HG03025 (cell line): ENCODE measurements at regions not wholly inside any gene's neighbourhood (a gene's known extent, or its start where the extent isn't known, plus 50 kb on each side); places are given as distances from the start of the nearest gene placed in this dataset.

ENCODE experiments used
- ATAC-seq: cut with Tn5 transposase; IDR thresholded peaks from one replicate; pipeline ENCODE4 v1.9.1; 2021; ENCODE audit warnings: mild to moderate bottlenecking, moderate library complexity; ENCODE audit not compliant: unreplicated experiment, low FRiP score

- no peak for ATAC-seq
Observed at GRCh38 chr14:38430522-38430921, 174.6 kb upstream of the CLEC14A start.

DNA sequence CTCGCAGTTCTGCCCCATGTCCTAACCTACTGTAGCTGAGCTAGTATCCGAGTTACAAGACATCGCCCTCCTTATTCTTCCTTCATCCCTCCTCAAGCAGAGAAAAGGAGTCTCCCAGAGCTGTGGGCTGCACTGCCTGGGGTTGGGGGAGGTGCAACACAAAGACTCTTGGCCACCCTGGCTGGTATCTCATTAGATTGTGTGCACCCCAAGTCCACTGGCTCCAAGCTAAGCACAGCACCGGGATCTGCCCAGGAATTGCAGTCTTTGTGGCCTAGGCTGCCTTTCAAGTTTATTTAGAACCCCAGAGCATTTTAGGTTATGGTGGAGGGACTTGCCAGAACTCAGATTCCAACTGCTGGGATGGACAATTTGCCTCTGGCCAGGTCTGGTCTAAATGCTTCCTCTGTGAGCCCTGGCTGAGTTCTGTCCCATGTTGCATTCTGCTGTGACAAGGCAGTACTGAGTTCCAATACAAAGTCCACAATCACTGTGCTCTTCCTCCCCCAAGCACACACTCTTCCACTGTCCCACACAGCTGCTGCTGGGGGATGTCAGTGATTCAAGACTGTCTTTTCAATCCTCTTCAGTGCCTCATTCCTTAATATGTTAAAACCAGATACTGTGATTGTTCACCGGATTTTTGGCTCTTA is 169.6 kb upstream of the CLEC14A start:
- no peak for ATAC-seq

GRCh38 chr14:38420048-38420447 is 164.2 kb upstream of the CLEC14A start:
- no peak for ATAC-seq

GRCh38 chr14:38419579-38419978 is 163.7 kb upstream of the CLEC14A start:
- ATAC-seq, result no peak

- ATAC-seq, result no peak
Observed at GRCh38 chr14:38412654-38413053, 156.8 kb upstream of the CLEC14A start.

GRCh38 chr14:38410442-38410841 is 154.5 kb upstream of the CLEC14A start:
- no peak for ATAC-seq

DNA sequence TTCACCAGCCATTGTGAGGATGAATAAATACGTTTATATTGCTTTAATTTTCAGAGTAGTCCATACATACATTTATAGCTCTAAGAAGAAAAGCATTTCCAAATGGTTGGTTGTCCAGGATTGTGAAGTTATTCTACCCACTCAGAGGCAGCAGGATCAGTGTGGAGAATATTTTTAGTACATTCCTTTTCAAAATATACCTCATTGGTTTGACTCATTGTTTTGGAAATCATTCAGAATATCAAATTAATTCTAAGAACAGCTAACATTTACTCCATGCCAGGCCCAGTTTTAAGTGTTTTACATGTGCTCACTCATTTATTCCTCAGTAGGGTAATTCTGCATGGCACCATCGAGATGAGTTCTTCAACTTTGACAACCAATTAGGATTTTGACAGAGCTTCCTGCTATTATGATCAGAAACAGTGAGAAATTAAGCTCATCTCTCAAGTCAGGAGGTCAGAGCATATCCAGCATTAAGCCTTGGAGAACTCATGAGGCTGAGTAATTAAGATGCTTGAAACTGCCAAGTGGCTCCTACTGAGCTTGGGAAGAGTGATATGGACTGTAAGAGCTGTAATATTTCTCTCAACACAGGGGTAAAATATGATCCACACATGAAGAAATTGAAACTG is 153.3 kb upstream of the CLEC14A start:
- ATAC-seq, result no peak

- ATAC-seq, result no peak
Observed at GRCh38 chr14:38405851-38406635, 150.2 kb upstream of the CLEC14A start.

DNA sequence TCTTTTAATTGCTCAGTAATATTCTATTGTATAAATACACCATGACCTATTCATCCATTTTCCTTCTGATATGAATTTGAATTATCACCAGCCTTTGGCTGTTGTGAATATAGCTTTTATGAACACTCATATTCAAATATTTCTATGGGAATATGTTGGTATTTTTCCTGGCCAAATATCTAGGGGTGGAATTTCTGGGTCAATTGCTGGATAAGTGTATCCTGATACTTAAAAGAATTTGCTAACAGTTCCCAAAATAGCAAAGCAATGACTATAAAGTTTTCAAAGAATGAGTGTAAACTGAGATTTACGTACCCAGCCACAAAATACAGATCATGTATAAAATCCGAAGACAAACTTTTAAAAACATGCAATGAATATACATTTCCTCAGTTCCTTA is 148.7 kb upstream of the CLEC14A start:
- no peak for ATAC-seq

DNA sequence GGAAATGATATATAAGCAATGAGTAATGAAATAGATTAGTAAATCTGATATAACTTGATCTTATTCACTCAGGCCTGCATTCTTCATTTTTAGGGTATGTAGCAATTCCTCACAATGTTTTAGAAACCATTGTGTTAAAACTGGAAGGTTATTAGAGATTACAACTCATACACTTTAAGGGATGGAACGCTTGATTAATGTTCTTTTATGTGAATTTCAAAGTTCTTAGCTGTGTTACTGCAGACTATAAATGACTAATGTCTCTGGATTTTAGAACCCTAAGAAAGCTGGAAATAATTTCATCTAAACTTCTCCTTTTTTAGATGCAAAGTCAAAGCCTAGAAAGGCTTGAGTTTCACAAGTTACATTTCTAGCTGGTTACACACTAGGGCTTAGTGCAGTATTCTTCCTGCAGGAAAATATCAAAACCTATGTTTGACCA is 148.2 kb upstream of the CLEC14A start:
- no peak for ATAC-seq

- no peak for ATAC-seq
Observed at GRCh38 chr14:38400751-38401150, 144.9 kb upstream of the CLEC14A start.

- ATAC-seq, result no peak
Observed at GRCh38 chr14:38399652-38400051, 143.8 kb upstream of the CLEC14A start.

DNA sequence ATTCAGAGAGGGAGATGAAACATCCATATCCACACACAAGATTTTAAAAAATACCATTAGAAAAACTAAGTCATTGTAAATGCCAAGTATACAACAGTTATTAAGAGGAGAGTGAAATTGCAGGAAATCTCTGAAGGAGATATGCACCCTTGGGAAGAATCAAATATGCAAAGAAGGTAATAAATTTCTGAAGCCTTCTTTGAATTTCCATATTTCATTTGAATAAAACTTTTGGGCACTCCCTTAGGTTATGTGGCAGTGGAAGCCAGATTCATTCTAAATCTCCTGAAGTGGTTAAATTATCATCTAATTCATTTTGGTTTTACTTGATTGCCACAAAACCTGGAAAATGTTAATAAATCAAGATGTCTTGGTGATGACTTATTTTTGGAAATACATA is 138.9 kb upstream of the CLEC14A start:
- no peak for ATAC-seq

DNA sequence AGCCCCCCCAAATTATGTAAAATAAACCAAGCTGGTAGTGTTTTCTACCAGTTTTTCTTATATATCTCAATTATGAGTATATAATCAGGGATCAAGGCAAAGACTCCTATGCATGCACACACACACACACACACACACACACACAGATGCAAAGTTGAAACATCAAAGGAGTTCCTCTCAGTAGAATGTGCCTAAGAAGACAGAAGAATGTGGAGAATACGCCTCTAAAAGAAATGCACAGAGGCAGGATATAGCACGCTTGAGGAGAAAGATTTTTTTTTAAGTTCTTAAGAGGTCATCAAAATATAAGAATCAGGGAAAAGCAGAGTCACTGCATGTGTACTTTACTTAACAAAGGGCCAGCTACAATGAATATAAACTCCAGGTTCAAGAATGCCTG is 138.2 kb upstream of the CLEC14A start:
- ATAC-seq, result no peak

GRCh38 chr14:38391334-38391733 is 135.4 kb upstream of the CLEC14A start:
- ATAC-seq, result no peak

DNA sequence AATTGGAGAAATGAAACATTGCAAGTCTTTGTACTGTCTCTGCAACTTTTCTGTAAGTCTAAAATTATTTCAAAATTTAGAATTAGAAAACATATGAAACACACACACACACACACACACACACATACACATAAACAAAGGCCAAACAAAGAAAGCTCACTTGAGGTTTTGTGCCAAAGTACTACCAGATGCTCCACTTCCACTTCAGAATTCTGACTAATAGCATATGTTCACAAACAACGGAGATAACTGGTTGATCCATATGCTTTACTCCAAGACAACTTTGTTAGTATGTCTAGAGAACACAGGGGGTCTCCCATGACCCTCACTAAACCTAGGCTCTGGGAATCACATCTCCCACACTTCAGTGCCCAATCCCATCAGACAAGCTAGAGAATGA is 133.8 kb upstream of the CLEC14A start:
- ATAC-seq, result no peak

GRCh38 chr14:38387821-38388220 is 131.9 kb upstream of the CLEC14A start:
- no peak for ATAC-seq

GRCh38 chr14:38385836-38386235 is 129.9 kb upstream of the CLEC14A start:
- no peak for ATAC-seq

DNA sequence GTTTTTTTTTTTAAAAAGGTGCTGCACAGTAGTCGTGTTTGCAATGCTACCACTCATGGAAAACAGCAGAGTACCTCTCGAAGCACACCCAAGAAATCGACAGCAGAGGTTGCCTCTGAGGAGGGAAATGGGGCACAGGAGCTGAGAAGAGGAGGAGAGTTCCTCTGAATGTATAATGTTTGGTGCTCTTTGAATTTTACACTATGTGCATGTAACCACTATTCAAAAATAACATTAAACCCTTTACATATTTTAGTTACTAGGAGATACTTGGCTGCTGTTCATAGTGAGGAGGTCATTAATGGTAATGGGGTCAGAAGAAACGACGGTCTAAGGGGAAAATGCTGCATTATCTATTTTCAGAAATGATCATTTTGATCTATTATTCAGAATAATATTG is 129.4 kb upstream of the CLEC14A start:
- ATAC-seq, result no peak

- ATAC-seq, result no peak
Observed at GRCh38 chr14:38384741-38385140, 128.8 kb upstream of the CLEC14A start.

- no peak for ATAC-seq
Observed at GRCh38 chr14:38367922-38368321, 112.0 kb upstream of the CLEC14A start.

- no peak for ATAC-seq
Observed at GRCh38 chr14:38366374-38366773, 110.5 kb upstream of the CLEC14A start.
